ENCODE measurements at regions not wholly inside any gene's neighbourhood (a gene's known extent, or its start where the extent isn't known, plus 50 kb on each side); places are given as distances from the start of the nearest gene placed in this dataset.

DNA sequence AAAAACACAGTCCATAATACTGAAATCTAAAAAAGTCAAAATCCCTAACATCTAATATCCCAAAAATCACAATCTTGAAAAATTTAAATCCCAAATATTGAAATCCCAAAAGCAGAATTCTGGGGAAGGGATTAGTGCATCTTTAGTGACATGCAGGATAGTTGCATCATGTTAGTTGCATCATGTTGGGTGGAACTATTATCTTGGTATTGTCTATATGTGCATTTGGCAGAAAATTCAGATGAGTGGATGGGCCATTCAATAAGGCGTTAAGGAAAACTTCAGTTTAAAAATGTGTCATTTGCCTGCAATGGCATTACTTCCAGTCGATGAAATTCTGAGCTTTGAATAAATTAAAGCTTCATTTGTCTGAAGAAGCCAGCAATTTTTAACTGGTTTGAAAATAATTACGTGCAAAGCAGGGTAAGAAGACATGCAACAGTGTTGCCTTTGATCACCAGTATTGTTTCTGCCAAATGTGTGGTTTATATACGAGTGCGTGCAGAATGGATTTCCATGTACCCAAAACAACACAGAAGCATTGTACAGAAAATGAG is 221.4 kb upstream of the NFE2L3 start:
- TF ChIP-seq POLR2A (IDR thresholded peaks at IDR 0.05; ENCODE audit: low read length) (no peak), GATA1 (IDR thresholded peaks at IDR 0.05; ENCODE audit: low read depth, low read length) (no peak)

Measured in erythroblast (primary cell).